HEK293 (cell line): ENCODE measurements at regions not wholly inside any gene's neighbourhood (a gene's known extent, or its start where the extent isn't known, plus 50 kb on each side); places are given as distances from the start of the nearest gene placed in this dataset.

Source experiments
- GLIS2 ChIP-seq: fragments of 450-650 bp; formaldehyde crosslinking; IDR thresholded peaks from 2 replicates; pipeline ENCODE4 v1.5.1; 2016; ENCODE audit warnings: missing biosample characterization, missing genetic modification characterization
- KLF8 ChIP-seq: fragments of 450-650 bp; formaldehyde crosslinking; IDR thresholded peaks from 2 replicates; pipeline ENCODE4 v1.5.1; 2016; ENCODE audit warnings: missing biosample characterization, missing genetic modification characterization
- PBX3 ChIP-seq: sonication (generic); formaldehyde crosslinking; IDR thresholded peaks from 2 replicates; pipeline ENCODE4 v1.8.1; 2022; ENCODE audit warnings: mild to moderate bottlenecking, moderate library complexity, missing genetic modification reagents
- REPIN1 ChIP-seq: fragments of 450-650 bp; formaldehyde crosslinking; IDR thresholded peaks from 2 replicates; pipeline ENCODE4 v1.5.1; 2017; ENCODE audit warnings: missing biosample characterization, missing genetic modification characterization, low read depth
- SCRT2 ChIP-seq: fragments of 450-650 bp; formaldehyde crosslinking; IDR thresholded peaks from 2 replicates; pipeline ENCODE4 v1.5.1; 2016; ENCODE audit warnings: missing biosample characterization, missing genetic modification characterization
- SETDB1 ChIP-seq: IDR thresholded peaks from one replicate; pipeline ENCODE4 v1.6.1; 2017; ENCODE audit warnings: mild to moderate bottlenecking, low read length, moderate library complexity, mixed read lengths; ENCODE audit not compliant: insufficient read length
- SP3 ChIP-seq: fragments of 450-650 bp; formaldehyde crosslinking; IDR thresholded peaks from 2 replicates; pipeline ENCODE4 v1.5.1; 2016; ENCODE audit warnings: missing biosample characterization, missing genetic modification characterization
- YY1 ChIP-seq: fragments of 450-650 bp; formaldehyde crosslinking; IDR thresholded peaks from 2 replicates; pipeline ENCODE4 v1.5.1; 2018; ENCODE audit warnings: missing biosample characterization, missing genetic modification characterization
- ZBTB48 ChIP-seq: fragments of 450-650 bp; formaldehyde crosslinking; IDR thresholded peaks from 2 replicates; pipeline ENCODE4 v1.5.1; 2016; ENCODE audit warnings: missing biosample characterization, missing genetic modification characterization
- ZEB2 ChIP-seq: fragments of 450-650 bp; formaldehyde crosslinking; IDR thresholded peaks from 2 replicates; pipeline ENCODE4 v1.5.1; 2016; ENCODE audit warnings: missing biosample characterization, missing genetic modification characterization
- ZIC2 ChIP-seq: fragments of 450-650 bp; formaldehyde crosslinking; IDR thresholded peaks from 2 replicates; pipeline ENCODE4 v1.5.1; 2016; ENCODE audit warnings: missing biosample characterization, missing genetic modification characterization
- ZNF112 ChIP-seq: fragments of 450-650 bp; formaldehyde crosslinking; IDR thresholded peaks from 2 replicates; pipeline ENCODE4 v1.5.0; 2017; ENCODE audit warnings: missing biosample characterization, missing genetic modification characterization
- ZNF169 ChIP-seq: fragments of 450-650 bp; formaldehyde crosslinking; IDR thresholded peaks from 2 replicates; pipeline ENCODE4 v1.5.1; 2016; ENCODE audit warnings: missing biosample characterization, missing genetic modification characterization
- ZNF184 ChIP-seq: fragments of 450-650 bp; IDR thresholded peaks from 2 replicates; pipeline ENCODE4 v1.5.1; 2018; ENCODE audit warnings: missing biosample characterization, mild to moderate bottlenecking, missing genetic modification characterization
- ZNF211 ChIP-seq: fragments of 450-650 bp; formaldehyde crosslinking; IDR thresholded peaks from 2 replicates; pipeline ENCODE4 v1.5.1; 2016; ENCODE audit warnings: low read depth, missing biosample characterization, missing genetic modification characterization
- ZNF214 ChIP-seq: fragments of 450-650 bp; formaldehyde crosslinking; IDR thresholded peaks from 2 replicates; pipeline ENCODE4 v1.5.1; 2017; ENCODE audit warnings: missing biosample characterization, mild to moderate bottlenecking, missing genetic modification characterization, borderline replicate concordance
- ZNF223 ChIP-seq: fragments of 450-650 bp; formaldehyde crosslinking; IDR thresholded peaks from 2 replicates; pipeline ENCODE4 v1.5.1; 2016; ENCODE audit warnings: missing biosample characterization, missing genetic modification characterization
- ZNF24 ChIP-seq: fragments of 450-650 bp; formaldehyde crosslinking; IDR thresholded peaks from 2 replicates; pipeline ENCODE4 v1.5.1; 2016; ENCODE audit warnings: missing biosample characterization, missing genetic modification characterization
- ZNF248 ChIP-seq: fragments of 450-650 bp; formaldehyde crosslinking; IDR thresholded peaks from 2 replicates; pipeline ENCODE4 v1.5.1; 2017; ENCODE audit warnings: missing biosample characterization, missing genetic modification characterization
- ZNF292 ChIP-seq: fragments of 450-650 bp; formaldehyde crosslinking; IDR thresholded peaks from 2 replicates; pipeline ENCODE4 v1.5.1; 2016; ENCODE audit warnings: low read depth, missing biosample characterization, missing genetic modification characterization, borderline replicate concordance
- ZNF311 ChIP-seq: fragments of 450-650 bp; formaldehyde crosslinking; IDR thresholded peaks from 2 replicates; pipeline ENCODE4 v1.5.1; 2017; ENCODE audit warnings: missing biosample characterization, missing genetic modification characterization, borderline replicate concordance
- ZNF366 ChIP-seq: fragments of 450-650 bp; formaldehyde crosslinking; conservative IDR thresholded peaks from 2 replicates; pipeline ENCODE4 v1.5.1; 2016; ENCODE audit warnings: missing biosample characterization, missing genetic modification characterization
- ZNF398 ChIP-seq: fragments of 450-650 bp; formaldehyde crosslinking; IDR thresholded peaks from 2 replicates; pipeline ENCODE4 v1.5.1; 2017; ENCODE audit warnings: missing biosample characterization, missing genetic modification characterization
- ZNF404 ChIP-seq: fragments of 450-650 bp; formaldehyde crosslinking; IDR thresholded peaks from 2 replicates; pipeline ENCODE4 v1.5.1; 2017; ENCODE audit warnings: missing biosample characterization, missing genetic modification characterization
- ZNF416 ChIP-seq: fragments of 450-650 bp; formaldehyde crosslinking; IDR thresholded peaks from 2 replicates; pipeline ENCODE4 v1.5.1; 2016; ENCODE audit warnings: missing biosample characterization, missing genetic modification characterization
- ZNF510 ChIP-seq: fragments of 450-650 bp; formaldehyde crosslinking; IDR thresholded peaks from 2 replicates; pipeline ENCODE4 v1.5.1; 2018; ENCODE audit warnings: mild to moderate bottlenecking, missing genetic modification characterization, missing biosample characterization; ENCODE audit not compliant: insufficient replicate concordance
- ZNF530 ChIP-seq: fragments of 450-650 bp; formaldehyde crosslinking; IDR thresholded peaks from 2 replicates; pipeline ENCODE4 v1.5.1; 2016; ENCODE audit warnings: low read depth, missing biosample characterization, missing genetic modification characterization
- ZNF548 ChIP-seq: fragments of 450-650 bp; formaldehyde crosslinking; IDR thresholded peaks from 2 replicates; pipeline ENCODE4 v1.5.1; 2016; ENCODE audit warnings: missing biosample characterization, missing genetic modification characterization
- ZNF670 ChIP-seq: fragments of 450-650 bp; formaldehyde crosslinking; IDR thresholded peaks from 2 replicates; pipeline ENCODE4 v1.5.1; 2016; ENCODE audit warnings: missing biosample characterization, missing genetic modification characterization, low read depth
- ZNF837 ChIP-seq: fragments of 450-650 bp; formaldehyde crosslinking; IDR thresholded peaks from 2 replicates; pipeline ENCODE4 v1.5.1; 2016; ENCODE audit warnings: missing biosample characterization, missing genetic modification characterization
- TF ChIP-seq, protein P1 (sequence below): fragments of 450-650 bp; formaldehyde crosslinking; IDR thresholded peaks from 2 replicates; pipeline ENCODE4 v1.5.1; 2016; ENCODE audit warnings: missing biosample characterization, missing genetic modification characterization
- TF ChIP-seq, protein P2 (sequence below): fragments of 450-650 bp; formaldehyde crosslinking; IDR thresholded peaks from 2 replicates; pipeline ENCODE4 v1.5.1; 2017; ENCODE audit warnings: missing biosample characterization, mild to moderate bottlenecking, missing genetic modification characterization, moderate library complexity

DNA sequence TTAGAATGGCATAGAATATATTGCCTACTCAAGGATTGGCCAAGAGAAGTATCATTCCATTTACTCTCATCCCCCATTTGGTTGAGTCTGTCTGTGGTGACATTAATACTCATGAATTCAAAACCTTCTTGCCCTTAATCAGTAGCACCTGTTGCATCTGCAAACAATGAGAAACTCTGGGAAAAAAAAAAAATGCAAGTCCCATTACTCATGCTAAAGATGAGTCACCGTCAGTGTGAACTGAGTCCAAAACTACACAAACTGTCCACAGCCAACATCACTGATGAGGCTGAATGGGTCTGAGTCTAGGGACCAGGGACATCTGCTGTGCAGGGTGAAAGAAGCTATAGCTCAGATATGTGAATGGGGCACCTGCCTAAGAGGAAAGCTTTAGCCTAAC is 96.9 kb upstream of the ADAMTS18 start (continued):
- TF ChIP-seq ZNF24 (tag by site-specific recombination) (no peak), ZNF670 (tag by site-specific recombination) (no peak), ZNF416 (tag by site-specific recombination) (no peak), ZNF548 (tag by site-specific recombination) (no peak), ZNF292 (tag by site-specific recombination) (no peak), ZBTB48 (tag by site-specific recombination) (peak; percentile 41; the same call in 1 of the 2 replicates), ZNF214 (tag by site-specific recombination) (no peak), ZNF837 (tag by site-specific recombination) (no peak), ZNF510 (tag by site-specific recombination) (no peak), ZNF530 (tag by site-specific recombination) (no peak), ZNF404 (tag by site-specific recombination) (no peak), ZNF398 (tag by site-specific recombination) (no peak), ZNF184 (tag by site-specific recombination) (no peak), ZNF248 (no peak), PBX3 (CRISPR knock-in tag) (no peak), SCRT2 (peak; percentile 96), ZIC2 (tag by site-specific recombination) (no peak), ZNF112 (tag by site-specific recombination) (no peak), KLF8 (tag by site-specific recombination) (no peak), ZNF223 (no peak), GLIS2 (tag by site-specific recombination) (no peak), SP3 (tag by site-specific recombination) (no peak), YY1 (tag by site-specific recombination) (no peak), SETDB1 (no peak), REPIN1 (no peak), ZEB2 (tag by site-specific recombination) (no peak), ZNF169 (no peak), ZNF211 (tag by site-specific recombination) (no peak), ZNF366 (peak; percentile 43; the same call in 1 of the 2 replicates), ZNF311 (no peak)
- TF ChIP-seq, protein P1, sequence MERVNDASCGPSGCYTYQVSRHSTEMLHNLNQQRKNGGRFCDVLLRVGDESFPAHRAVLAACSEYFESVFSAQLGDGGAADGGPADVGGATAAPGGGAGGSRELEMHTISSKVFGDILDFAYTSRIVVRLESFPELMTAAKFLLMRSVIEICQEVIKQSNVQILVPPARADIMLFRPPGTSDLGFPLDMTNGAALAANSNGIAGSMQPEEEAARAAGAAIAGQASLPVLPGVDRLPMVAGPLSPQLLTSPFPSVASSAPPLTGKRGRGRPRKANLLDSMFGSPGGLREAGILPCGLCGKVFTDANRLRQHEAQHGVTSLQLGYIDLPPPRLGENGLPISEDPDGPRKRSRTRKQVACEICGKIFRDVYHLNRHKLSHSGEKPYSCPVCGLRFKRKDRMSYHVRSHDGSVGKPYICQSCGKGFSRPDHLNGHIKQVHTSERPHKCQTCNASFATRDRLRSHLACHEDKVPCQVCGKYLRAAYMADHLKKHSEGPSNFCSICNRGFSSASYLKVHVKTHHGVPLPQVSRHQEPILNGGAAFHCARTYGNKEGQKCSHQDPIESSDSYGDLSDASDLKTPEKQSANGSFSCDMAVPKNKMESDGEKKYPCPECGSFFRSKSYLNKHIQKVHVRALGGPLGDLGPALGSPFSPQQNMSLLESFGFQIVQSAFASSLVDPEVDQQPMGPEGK (tag by site-specific recombination), result no peak
- TF ChIP-seq, protein P2, sequence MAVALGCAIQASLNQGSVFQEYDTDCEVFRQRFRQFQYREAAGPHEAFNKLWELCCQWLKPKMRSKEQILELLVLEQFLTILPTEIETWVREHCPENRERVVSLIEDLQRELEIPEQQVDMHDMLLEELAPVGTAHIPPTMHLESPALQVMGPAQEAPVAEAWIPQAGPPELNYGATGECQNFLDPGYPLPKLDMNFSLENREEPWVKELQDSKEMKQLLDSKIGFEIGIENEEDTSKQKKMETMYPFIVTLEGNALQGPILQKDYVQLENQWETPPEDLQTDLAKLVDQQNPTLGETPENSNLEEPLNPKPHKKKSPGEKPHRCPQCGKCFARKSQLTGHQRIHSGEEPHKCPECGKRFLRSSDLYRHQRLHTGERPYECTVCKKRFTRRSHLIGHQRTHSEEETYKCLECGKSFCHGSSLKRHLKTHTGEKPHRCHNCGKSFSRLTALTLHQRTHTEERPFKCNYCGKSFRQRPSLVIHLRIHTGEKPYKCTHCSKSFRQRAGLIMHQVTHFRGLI, result no peak
- TF ChIP-seq, all 188 proteins: peak for 8
